ENCODE measurements at regions not wholly inside any gene's neighbourhood (a gene's known extent, or its start where the extent isn't known, plus 50 kb on each side); places are given as distances from the start of the nearest gene placed in this dataset.

DNA sequence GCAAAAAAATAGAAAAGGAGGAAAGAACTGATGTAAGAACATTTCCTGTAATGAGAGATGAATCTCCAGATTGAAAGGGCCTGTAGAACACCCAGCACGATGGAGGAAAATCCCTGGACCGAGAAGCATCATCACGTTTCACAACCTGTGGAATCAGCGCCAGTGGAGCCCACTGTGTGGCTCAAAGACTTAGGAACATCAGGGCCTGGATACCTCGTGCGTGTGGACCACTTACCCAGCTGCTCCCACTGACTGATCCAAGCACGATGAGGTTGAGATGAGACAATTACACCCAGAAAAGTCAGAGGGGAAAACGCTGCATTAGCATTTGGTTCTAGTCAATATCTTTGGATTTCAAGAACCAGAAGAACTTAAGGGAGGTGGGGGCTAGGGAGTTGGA is 224.6 kb downstream of the SYK start:
- no peak for TF ChIP-seq EZH2 (IDR thresholded peaks at IDR 0.05)
- no peak for TF ChIP-seq POLR2AphosphoS5 (IDR thresholded peaks at IDR 0.05; ENCODE audit: borderline replicate concordance, low read depth, low read length)
- no peak for TF ChIP-seq FOXP2 (optimal IDR thresholded peaks at IDR 0.05; ENCODE audit: control extremely low read depth, extremely low read length, insufficient read depth)
